ENCODE measurements at regions not wholly inside any gene's neighbourhood (a gene's known extent, or its start where the extent isn't known, plus 50 kb on each side); places are given as distances from the start of the nearest gene placed in this dataset.

DNA sequence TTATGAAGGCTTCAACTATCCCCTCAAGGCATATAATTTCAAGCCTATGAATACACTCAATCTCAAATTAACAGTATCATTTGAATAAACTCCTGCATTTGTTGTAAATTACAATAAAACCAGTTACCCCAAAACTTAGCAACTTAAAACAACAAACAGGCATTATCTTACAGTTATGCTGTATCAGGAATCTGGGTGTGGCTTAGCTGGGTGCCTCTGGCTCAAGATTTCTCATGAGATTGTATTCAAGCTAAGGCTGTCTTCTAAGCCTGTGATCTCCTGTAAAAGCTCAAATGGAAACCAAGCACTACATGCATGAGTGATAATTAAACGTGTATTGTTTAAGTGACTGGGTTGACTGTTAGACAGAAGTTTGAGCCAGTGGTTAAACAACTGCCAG, 341.0 kb upstream of the PHF14 start:
- TF ChIP-seq, protein P1, sequence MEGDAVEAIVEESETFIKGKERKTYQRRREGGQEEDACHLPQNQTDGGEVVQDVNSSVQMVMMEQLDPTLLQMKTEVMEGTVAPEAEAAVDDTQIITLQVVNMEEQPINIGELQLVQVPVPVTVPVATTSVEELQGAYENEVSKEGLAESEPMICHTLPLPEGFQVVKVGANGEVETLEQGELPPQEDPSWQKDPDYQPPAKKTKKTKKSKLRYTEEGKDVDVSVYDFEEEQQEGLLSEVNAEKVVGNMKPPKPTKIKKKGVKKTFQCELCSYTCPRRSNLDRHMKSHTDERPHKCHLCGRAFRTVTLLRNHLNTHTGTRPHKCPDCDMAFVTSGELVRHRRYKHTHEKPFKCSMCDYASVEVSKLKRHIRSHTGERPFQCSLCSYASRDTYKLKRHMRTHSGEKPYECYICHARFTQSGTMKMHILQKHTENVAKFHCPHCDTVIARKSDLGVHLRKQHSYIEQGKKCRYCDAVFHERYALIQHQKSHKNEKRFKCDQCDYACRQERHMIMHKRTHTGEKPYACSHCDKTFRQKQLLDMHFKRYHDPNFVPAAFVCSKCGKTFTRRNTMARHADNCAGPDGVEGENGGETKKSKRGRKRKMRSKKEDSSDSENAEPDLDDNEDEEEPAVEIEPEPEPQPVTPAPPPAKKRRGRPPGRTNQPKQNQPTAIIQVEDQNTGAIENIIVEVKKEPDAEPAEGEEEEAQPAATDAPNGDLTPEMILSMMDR (IDR thresholded peaks at IDR 0.05; ENCODE audit: insufficient read depth, low read length, missing control alignments): no peak
- H3K4me3 ChIP-seq (ENCODE audit: low read depth, low read length): no peak overlapping the region
- POLR2A ChIA-PET: no interaction called here
- no peak for DNase-seq (ENCODE audit: low read depth, low spot score)
- CTCF ChIA-PET: no interaction called here

DNA sequence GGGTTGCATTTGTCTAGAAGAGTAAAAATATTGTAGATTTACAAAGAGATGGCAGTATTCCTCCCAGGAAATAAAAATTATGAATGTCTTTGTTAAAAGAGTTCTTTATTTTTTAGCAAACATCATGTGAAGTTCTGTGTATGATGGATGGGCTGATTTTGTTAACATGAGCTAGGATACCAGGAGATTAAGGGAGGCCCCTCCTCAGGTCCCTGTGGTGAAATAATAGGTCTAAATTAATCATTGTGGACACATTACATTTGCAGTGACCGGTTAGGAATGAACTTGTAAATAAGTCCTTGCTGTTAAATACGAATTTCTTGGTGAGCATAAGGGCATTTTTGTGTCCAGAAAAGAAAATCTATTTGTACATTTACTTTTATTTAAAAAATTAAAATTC, 339.4 kb upstream of the PHF14 start:
- DNase-seq (ENCODE audit: low read depth, low spot score): no peak
- ChIA-PET CTCF (no interaction called here), POLR2A (no interaction called here)
- TF ChIP-seq, protein P1 (IDR thresholded peaks at IDR 0.05; ENCODE audit: insufficient read depth, low read length, missing control alignments): no peak
- no peak overlapping the region for H3K4me3 ChIP-seq (ENCODE audit: low read depth, low read length)

DNA sequence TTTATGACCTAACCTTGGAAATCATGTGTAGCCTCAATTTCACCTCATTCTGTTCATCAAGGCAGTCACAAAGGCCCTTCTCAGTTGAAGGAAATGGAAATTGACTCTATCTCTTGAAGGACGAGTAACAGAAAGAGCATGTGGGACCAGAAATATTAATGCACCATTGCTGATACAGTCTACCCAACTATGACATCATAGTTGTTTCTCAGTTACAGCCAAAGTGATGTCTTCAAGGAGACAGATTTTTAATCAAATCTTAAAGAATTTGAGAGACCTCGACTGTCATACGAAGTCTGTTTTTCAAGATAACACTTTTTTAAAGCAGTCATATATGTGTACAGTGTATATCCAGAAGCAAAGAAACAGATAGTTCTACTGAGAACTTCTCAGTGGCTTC, 335.7 kb upstream of the PHF14 start:
- CTCF ChIA-PET: no interaction called here
- H3K4me3 ChIP-seq (ENCODE audit: low read depth, low read length): no peak overlapping the region
- POLR2A ChIA-PET: no interaction called here
- TF ChIP-seq, protein P1 (IDR thresholded peaks at IDR 0.05; ENCODE audit: insufficient read depth, low read length, missing control alignments): no peak
- DNase-seq (ENCODE audit: low read depth, low spot score): no peak

DNA sequence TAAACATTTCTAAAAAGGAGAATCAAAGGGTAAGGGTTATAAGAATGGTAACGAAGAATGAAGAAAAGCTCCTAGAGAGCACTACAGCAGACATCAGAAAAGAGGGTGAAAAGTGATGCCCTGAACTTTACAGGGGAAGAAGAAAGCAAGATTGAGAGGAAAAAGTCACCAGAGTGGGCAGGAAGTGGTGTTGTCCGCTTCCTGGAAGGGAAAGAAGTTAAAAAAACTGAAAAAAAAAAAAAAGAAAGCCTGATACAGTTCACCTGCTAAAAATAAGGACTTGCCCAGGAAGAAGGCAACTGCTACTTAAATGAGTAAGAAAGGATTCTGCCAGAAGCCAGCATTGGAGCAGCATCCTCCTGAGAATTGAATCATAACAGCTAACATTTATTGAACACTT, 330.1 kb upstream of the PHF14 start:
- ChIA-PET CTCF (no interaction called here), POLR2A (no interaction called here)
- no peak overlapping the region for H3K4me3 ChIP-seq (ENCODE audit: low read depth, low read length)
- TF ChIP-seq, protein P1 (IDR thresholded peaks at IDR 0.05; ENCODE audit: insufficient read depth, low read length, missing control alignments): no peak
- DNase-seq (ENCODE audit: low read depth, low spot score): no peak

DNA sequence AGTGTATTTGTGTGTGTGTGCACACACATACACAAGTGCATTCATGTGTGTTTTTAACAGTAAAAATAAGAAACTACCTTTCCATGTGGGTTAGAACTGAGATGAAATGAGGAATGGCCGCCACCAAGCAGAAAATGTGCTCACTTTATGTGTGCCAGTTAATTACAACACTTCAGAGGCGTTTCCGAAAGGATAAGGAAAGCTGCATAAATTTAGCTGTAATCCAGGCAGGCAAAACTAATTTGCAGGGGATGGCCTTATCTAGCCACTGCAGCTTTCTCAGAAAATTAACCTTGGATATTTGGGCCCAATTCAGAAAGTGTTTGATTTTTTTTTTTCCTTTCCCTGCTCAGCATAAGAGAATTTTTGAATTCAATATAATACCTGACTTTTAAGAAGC, 328.8 kb upstream of the PHF14 start:
- H3K4me3 ChIP-seq (ENCODE audit: low read depth, low read length): no peak overlapping the region
- TF ChIP-seq, protein P1 (IDR thresholded peaks at IDR 0.05; ENCODE audit: insufficient read depth, low read length, missing control alignments): no peak
- no peak for DNase-seq (ENCODE audit: low read depth, low spot score)
- ChIA-PET POLR2A (no interaction called here), CTCF (no interaction called here)

DNA sequence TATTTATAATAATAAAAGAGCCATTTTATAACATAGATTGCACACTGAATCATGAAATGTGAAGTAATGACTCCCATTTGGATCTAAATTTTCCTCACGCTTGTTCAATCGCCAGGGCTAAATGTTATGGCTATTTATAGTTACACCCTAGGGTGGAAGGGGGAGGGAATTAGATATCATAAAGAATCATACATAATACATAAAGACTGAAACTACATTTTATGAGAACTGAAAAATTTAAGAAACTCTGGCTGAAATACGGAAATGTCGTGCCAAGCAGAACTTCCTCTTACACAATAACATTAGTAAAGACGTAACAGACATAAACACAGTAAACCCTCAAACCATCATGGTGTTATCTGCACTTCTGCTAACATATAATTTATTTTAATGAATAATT, 327.5 kb upstream of the PHF14 start:
- no peak for DNase-seq (ENCODE audit: low read depth, low spot score)
- CTCF ChIA-PET: no interaction called here

More for the DNA sequence above, 327.5 kb upstream of the PHF14 start:
- H3K4me3 ChIP-seq (ENCODE audit: low read depth, low read length): no peak overlapping the region
- POLR2A ChIA-PET: no interaction called here
- TF ChIP-seq, protein P1 (IDR thresholded peaks at IDR 0.05; ENCODE audit: insufficient read depth, low read length, missing control alignments): no peak

Data from AG04449 (cell line).